H1 (cell line): ENCODE measurements at regions not wholly inside any gene's neighbourhood (a gene's known extent, or its start where the extent isn't known, plus 50 kb on each side); places are given as distances from the start of the nearest gene placed in this dataset.

ENCODE experiments used
- CTCF ChIA-PET: fragments of 300-600 bp; sonication (Branson Sonifier 250); formaldehyde crosslinking; loops from one replicate; lab custom pipeline; 2021; ENCODE audit not compliant: partially characterized antibody; lab: Charles Lee
- POLR2A ChIA-PET: fragments of 300-600 bp; sonication (Branson Sonifier 250); formaldehyde crosslinking; loops from one replicate; lab custom pipeline; 2021; ENCODE audit warnings: inconsistent platforms; ENCODE audit not compliant: partially characterized antibody; lab: Charles Lee
- DNase-seq, 2 experiments: peaks; one replicate each; pipeline versions ENCODE4 v3.0.0 to v3.0.0-alpha.2; 2010 to 2022; ENCODE audit warnings: low spot score in 2 of 2, low read depth in 1 of 2, mixed read lengths in 1 of 2
- FAIRE-seq: peaks from 2 replicates; lab custom pipeline; 2011; peaks lifted over from hg19 to GRCh38; lab: Jason Lieb, UNC
- H2AFZ ChIP-seq: 2 replicates; pipeline ENCODE4 v1.8.1; 2012; ENCODE audit warnings: low read length, inconsistent platforms
- H2AK5ac ChIP-seq: 2 replicates; pipeline ENCODE4 v1.6.1; 2013; ENCODE audit warnings: low read depth, low read length
- H2BK120ac ChIP-seq: replicated peaks from 2 replicates; pipeline ENCODE3; 2013; ENCODE audit warnings: low read depth, low read length, inconsistent platforms
- H2BK12ac ChIP-seq: 2 replicates; pipeline ENCODE4 v1.6.1; 2013; ENCODE audit warnings: low read depth, low read length
- H2BK15ac ChIP-seq: 2 replicates; pipeline ENCODE4 v1.6.1; 2013; ENCODE audit warnings: low read length
- H2BK20ac ChIP-seq: 2 replicates; pipeline ENCODE4 v1.6.1; 2013; ENCODE audit warnings: low read length
- H2BK5ac ChIP-seq: 2 replicates; pipeline ENCODE4 v1.6.1; 2013; ENCODE audit warnings: low read depth, low read length
- H3K14ac ChIP-seq: 2 replicates; pipeline ENCODE4 v1.6.1; 2013; ENCODE audit warnings: inconsistent platforms; ENCODE audit not compliant: insufficient read length
- H3K18ac ChIP-seq: 2 replicates; pipeline ENCODE4 v1.6.1; 2013; ENCODE audit warnings: low read length; ENCODE audit errors: extremely low read depth
- H3K23ac ChIP-seq: 2 replicates; pipeline ENCODE4 v1.6.1; 2013; ENCODE audit warnings: inconsistent platforms; ENCODE audit not compliant: insufficient read length
- H3K23me2 ChIP-seq: 2 replicates; pipeline ENCODE4 v1.6.1; 2013; ENCODE audit warnings: low read depth, low read length
- H3K27ac ChIP-seq: 2 replicates; pipeline ENCODE4 v1.6.1; 2011; ENCODE audit warnings: low read depth, low read length, inconsistent platforms
- H3K27me3 ChIP-seq, 4 experiments: replicated peaks in 1 of 4; 1 replicate in 1 of 4; 2 replicates in 3 of 4; pipeline versions ENCODE4 v1.6.1 to v1.8.1; 2011 to 2013; ENCODE audit warnings: low read length in 3 of 4, mild to moderate bottlenecking in 3 of 4, inconsistent platforms in 2 of 4, mixed read lengths in 2 of 4, moderate library complexity in 1 of 4; ENCODE audit not compliant: control insufficient read depth in 3 of 4, insufficient read depth in 3 of 4; ENCODE audit errors: extremely low read depth in 1 of 4
- H3K36me3 ChIP-seq, 4 experiments: 2 replicates each; pipeline versions ENCODE4 v1.6.1 to v1.8.1; 2011 to 2013; ENCODE audit warnings: mild to moderate bottlenecking in 4 of 4, low read length in 3 of 4, moderate library complexity in 2 of 4, control low read depth in 1 of 4, inconsistent platforms in 1 of 4; ENCODE audit not compliant: insufficient read depth in 4 of 4, control insufficient read depth in 2 of 4
- H3K4ac ChIP-seq: replicated peaks from 2 replicates; pipeline ENCODE3; 2013; ENCODE audit warnings: low read length, low read depth, mixed read lengths, inconsistent platforms; ENCODE audit not compliant: insufficient read length
- H3K4me1 ChIP-seq, 4 experiments: replicated peaks in 1 of 4; 1 replicate in 1 of 4; 2 replicates in 3 of 4; pipeline versions ENCODE4 v1.6.1 to v1.8.1; 2011 to 2013; ENCODE audit warnings: low read length in 3 of 4, inconsistent platforms in 2 of 4, mixed read lengths in 1 of 4; ENCODE audit not compliant: insufficient read depth in 4 of 4, control insufficient read depth in 3 of 4
- H3K4me2 ChIP-seq, 2 experiments: 2 replicates each; pipeline versions ENCODE4 v1.6.1 to v1.8.1; 2011 to 2013; ENCODE audit warnings: low read depth in 2 of 2, low read length in 2 of 2, control low read depth in 1 of 2, inconsistent platforms in 1 of 2, mild to moderate bottlenecking in 1 of 2; ENCODE audit not compliant: insufficient read depth in 1 of 2
- H3K4me3 ChIP-seq, 4 experiments: fragments of 200-600, 300-600 bp in 1 of 4; sonication (generic), shearing (Covaris generic), sonication (Bioruptor Twin) in 1 of 4; 2 replicates each; pipeline versions ENCODE4 v1.5.1 to v1.8.1; 2011 to 2016; ENCODE audit warnings: low read length in 4 of 4, low read depth in 3 of 4, control low read depth in 2 of 4, inconsistent platforms in 2 of 4, mild to moderate bottlenecking in 2 of 4, mixed read lengths in 1 of 4, moderate library complexity in 1 of 4; ENCODE audit not compliant: insufficient read depth in 2 of 4; ENCODE audit errors: extremely low read depth in 1 of 4
- H3K56ac ChIP-seq: replicated peaks from 2 replicates; pipeline ENCODE3; 2013; ENCODE audit warnings: low read depth, mild to moderate bottlenecking, mixed read lengths, low read length, inconsistent platforms; ENCODE audit not compliant: insufficient read length
- H3K79me1 ChIP-seq: 2 replicates; pipeline ENCODE4 v1.6.1; 2013; ENCODE audit warnings: low read depth, low read length, control low read depth
- H3K79me2 ChIP-seq, 2 experiments: 2 replicates each; pipeline versions ENCODE4 v1.6.1 to v1.8.1; 2012 to 2013; ENCODE audit warnings: low read length in 2 of 2, mild to moderate bottlenecking in 2 of 2, inconsistent platforms in 1 of 2; ENCODE audit not compliant: insufficient read depth in 2 of 2, control insufficient read depth in 1 of 2
- H3K9ac ChIP-seq, 4 experiments: replicated peaks in 1 of 4; 1 replicate in 1 of 4; 2 replicates in 3 of 4; pipeline versions ENCODE4 v1.6.1 to v1.8.1; 2011 to 2013; ENCODE audit warnings: low read depth in 3 of 4, low read length in 3 of 4, control low read depth in 2 of 4, mild to moderate bottlenecking in 2 of 4, moderate library complexity in 2 of 4, inconsistent platforms in 1 of 4; ENCODE audit errors: extremely low read depth in 1 of 4
- H3K9me3 ChIP-seq, 2 experiments: 2 replicates each; pipeline versions ENCODE4 v1.6.1 to v1.8.1; 2012 to 2013; ENCODE audit warnings: mild to moderate bottlenecking in 2 of 2, moderate library complexity in 2 of 2, control low read depth in 1 of 2, inconsistent platforms in 1 of 2, low read depth in 1 of 2, low read length in 1 of 2, mixed read lengths in 1 of 2; ENCODE audit not compliant: insufficient read depth in 2 of 2
- H4K20me1 ChIP-seq, 2 experiments: replicated peaks in 1 of 2; 2 replicates each; pipeline versions ENCODE3 to v1.8.1; 2011 to 2013; ENCODE audit warnings: inconsistent platforms in 2 of 2, low read length in 2 of 2, mild to moderate bottlenecking in 1 of 2; ENCODE audit not compliant: insufficient read depth in 2 of 2, control insufficient read depth in 1 of 2
- H4K5ac ChIP-seq: 2 replicates; pipeline ENCODE4 v1.6.1; 2013; ENCODE audit warnings: low read length, low read depth, mixed read lengths, inconsistent platforms; ENCODE audit not compliant: insufficient read length
- H4K8ac ChIP-seq: 2 replicates; pipeline ENCODE4 v1.8.0; 2013; ENCODE audit warnings: mild to moderate bottlenecking, moderate library complexity, low read length, inconsistent platforms; ENCODE audit not compliant: insufficient read depth; ENCODE audit errors: extremely low read depth
- H4K91ac ChIP-seq: replicated peaks from 2 replicates; pipeline ENCODE3; 2013; ENCODE audit warnings: low read length, mixed read lengths, inconsistent platforms; ENCODE audit not compliant: insufficient read length
- BCL11A ChIP-seq, 2 experiments: IDR thresholded peaks; one replicate each; pipeline ENCODE4 v1.6.1; 2011; ENCODE audit warnings: low read depth in 2 of 2, low read length in 2 of 2, mild to moderate bottlenecking in 2 of 2
- CTBP2 ChIP-seq: IDR thresholded peaks from 2 replicates; pipeline ENCODE4 v1.7.0; 2011; ENCODE audit warnings: borderline replicate concordance, mild to moderate bottlenecking, moderate library complexity, mixed read lengths, low read length; ENCODE audit not compliant: insufficient read depth, insufficient read length
- CTCF ChIP-seq, 3 experiments: IDR thresholded peaks; 1 replicate in 2 of 3; 2 replicates in 1 of 3; pipeline versions ENCODE4 v1.5.1 to v1.6.1; 2011; ENCODE audit warnings: low read length in 3 of 3, mild to moderate bottlenecking in 3 of 3, inconsistent platforms in 2 of 3, low read depth in 1 of 3, moderate library complexity in 1 of 3; ENCODE audit not compliant: insufficient read depth in 1 of 3; ENCODE audit errors: control extremely low read depth in 1 of 3
- JUND ChIP-seq: IDR thresholded peaks from 2 replicates; pipeline ENCODE4 v1.6.1; 2011; ENCODE audit warnings: mild to moderate bottlenecking, improper control_type of control experiment, low read length
- KDM1A ChIP-seq: fragments of 200-600, 300-600 bp; sonication (generic); IDR thresholded peaks from 2 replicates; pipeline ENCODE4 v1.7.1; 2016; ENCODE audit warnings: mild to moderate bottlenecking, low read length, borderline replicate concordance
- KDM4A ChIP-seq: IDR thresholded peaks from one replicate; pipeline ENCODE4 v1.7.1; 2012; ENCODE audit warnings: low read depth, mild to moderate bottlenecking, moderate library complexity, low read length, inconsistent platforms; ENCODE audit not compliant: severe bottlenecking
- MAX ChIP-seq: IDR thresholded peaks from 2 replicates; pipeline ENCODE4 v1.6.1; 2012; ENCODE audit warnings: inconsistent platforms
- RAD21 ChIP-seq, 2 experiments: IDR thresholded peaks in 1 of 2; conservative IDR thresholded peaks in 1 of 2; 2 replicates each; pipeline ENCODE4 v1.6.1; 2011; ENCODE audit warnings: low read depth in 2 of 2, low read length in 2 of 2, improper control_type of control experiment in 1 of 2, inconsistent platforms in 1 of 2, mild to moderate bottlenecking in 1 of 2, moderate library complexity in 1 of 2
- RBBP5 ChIP-seq: IDR thresholded peaks from 2 replicates; pipeline ENCODE4 v1.7.1; 2012; ENCODE audit warnings: low read depth, mild to moderate bottlenecking, inconsistent platforms, low read length, moderate library complexity, borderline replicate concordance
- TAF1 ChIP-seq: IDR thresholded peaks from 2 replicates; pipeline ENCODE4 v1.6.1; 2011; ENCODE audit warnings: mild to moderate bottlenecking, low read depth, low read length
- TBP ChIP-seq: IDR thresholded peaks from 2 replicates; pipeline ENCODE4 v1.6.1; 2011; ENCODE audit warnings: low read depth, low read length, improper control_type of control experiment
- ZNF274 ChIP-seq: IDR thresholded peaks from 2 replicates; pipeline ENCODE4 v1.7.0; 2012; ENCODE audit warnings: low read length, borderline replicate concordance; ENCODE audit errors: extremely low read depth
- WGBS, 2 experiments: shearing (Covaris generic) in 1 of 2; methylation state at CpG; one replicate each; pipeline versions ENCODE4 v1.1.6 to v1.1.7; 2013 to 2015; ENCODE audit warnings: low lambda C conversion rate in 2 of 2, mixed read lengths in 2 of 2, inconsistent platforms in 1 of 2, low coverage in 1 of 2, missing lambda C conversion rate in 1 of 2; ENCODE audit not compliant: insufficient replicate concordance in 2 of 2, insufficient coverage in 1 of 2, insufficient read length in 1 of 2; ENCODE audit errors: extremely low coverage in 1 of 2, missing lambda C conversion rate in 1 of 2; 5-methylcytosine and 5-hydroxymethylcytosine counted together

GRCh38 chr3:166275024-166275390, 437.8 kb upstream of the BCHE start:
- H2BK5ac ChIP-seq = no peak overlapping the region
- no peak overlapping the region for H2AK5ac ChIP-seq
- H3K4me3 ChIP-seq = no peak overlapping the region
- no peak overlapping the region for H3K23ac ChIP-seq
- no peak overlapping the region for H3K27ac ChIP-seq
- no peak overlapping the region for H3K9ac ChIP-seq
- no peaks in the 10 kb centered on the region for H4K20me1 ChIP-seq
- no peak for DNase-seq
- no peaks in the 10 kb centered on the region for H3K4me1 ChIP-seq
- no peak overlapping the region for H3K4ac ChIP-seq
- no peak overlapping the region for H4K5ac ChIP-seq
- no peak overlapping the region for H4K91ac ChIP-seq
- no peak overlapping the region for H4K8ac ChIP-seq
- H3K79me1 ChIP-seq = no peaks in the 10 kb centered on the region
- no peak overlapping the region for H2BK120ac ChIP-seq
- H3K18ac ChIP-seq = no peak overlapping the region
- H2BK20ac ChIP-seq = no peak overlapping the region
- no peak overlapping the region for H3K4me2 ChIP-seq
- no peak for FAIRE-seq
- H2AFZ ChIP-seq = no peak overlapping the region
- H2BK12ac ChIP-seq = no peak overlapping the region
- POLR2A ChIA-PET = no interaction called here
- H2BK15ac ChIP-seq = no peak overlapping the region
- CTCF ChIA-PET = interaction anchor here (0.7 kb wide), 1 partner anchor 35 kb away, joined by 3 read pairs; no protein-coding TSS in a partner anchor
- WGBS, 2 experiments = 93% methylated on average over 1 of the region's 1 CpG; no CpG with 5 or more reads in 1 of the 2 experiments
- no peak overlapping the region for H3K14ac ChIP-seq
- H3K36me3 ChIP-seq = no peaks in the 10 kb centered on the region
- no peak overlapping the region for H3K56ac ChIP-seq
- H3K27me3 ChIP-seq = no peaks in the 10 kb centered on the region
- no peaks in the 10 kb centered on the region for H3K9me3 ChIP-seq
- no peaks in the 10 kb centered on the region for H3K23me2 ChIP-seq
- H3K79me2 ChIP-seq = no peaks in the 10 kb centered on the region
- TF ChIP-seq KDM1A = no peak
- no peak for TF ChIP-seq MAX
- TF ChIP-seq BCL11A (IDR thresholded peaks at IDR 0.05; ENCODE audit: low read depth in 2 of 2, low read length in 2 of 2) = no peak
- no peak for TF ChIP-seq RBBP5
- TF ChIP-seq TAF1 = no peak
- TF ChIP-seq CTBP2 = no peak
- TF ChIP-seq ZNF274 = no peak
- TF ChIP-seq CTCF (IDR thresholded peaks at IDR 0.05; ENCODE audit: control extremely low read depth in 1 of 3, insufficient read depth in 1 of 3, low read depth in 1 of 3, low read length in 3 of 3) = no peak
- TF ChIP-seq KDM4A = no peak
- no peak for TF ChIP-seq RAD21 (IDR thresholded peaks at IDR 0.05 in 1 of 2, conservative IDR thresholded peaks at IDR 0.05 in 1 of 2; ENCODE audit: low read depth in 2 of 2, low read length in 2 of 2)
- no peak for TF ChIP-seq JUND
- no peak for TF ChIP-seq TBP
